ENCODE measurements at regions not wholly inside any gene's neighbourhood (a gene's known extent, or its start where the extent isn't known, plus 50 kb on each side); places are given as distances from the start of the nearest gene placed in this dataset.

DNA sequence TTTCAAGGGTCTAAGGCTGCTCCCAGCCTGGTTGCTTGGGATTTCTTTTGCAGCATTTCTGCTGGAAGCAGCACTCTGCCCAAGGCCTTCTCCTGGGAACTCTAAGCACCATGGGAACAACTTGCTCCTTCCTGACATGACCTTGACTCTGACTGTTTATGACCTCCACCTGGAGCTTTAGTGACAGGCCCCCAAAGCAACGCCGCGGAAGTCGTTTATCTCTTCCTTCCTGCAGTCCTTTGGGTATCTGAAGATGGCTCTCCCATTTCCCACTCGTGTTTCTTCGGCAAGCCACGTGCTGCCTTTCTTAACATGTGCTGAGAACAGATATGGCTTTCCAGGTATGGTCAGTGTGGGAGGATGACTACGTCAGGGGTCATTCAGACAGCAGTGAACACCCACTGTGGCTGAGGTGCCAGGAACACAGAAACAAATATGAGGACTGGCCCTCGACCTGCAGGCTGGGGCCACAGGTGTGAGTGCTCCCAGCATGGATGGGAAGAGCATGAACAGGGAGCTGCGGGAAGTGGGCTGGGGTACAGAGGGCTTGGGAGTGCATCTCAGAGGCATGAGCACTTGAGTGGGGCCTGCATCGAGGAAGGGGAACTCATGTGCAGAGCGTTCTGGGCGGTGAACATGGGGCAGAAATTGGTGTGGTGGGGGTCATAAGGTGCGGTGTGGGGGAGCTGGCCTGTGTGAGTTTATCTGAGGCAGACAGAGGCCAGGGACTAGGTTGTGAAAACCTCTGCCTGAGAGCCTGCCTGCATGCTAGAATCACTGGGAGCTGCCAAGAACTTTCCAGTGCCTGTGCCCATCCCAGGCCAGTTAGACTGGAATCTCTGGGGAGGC is 140.5 kb downstream of the TSN start:
- H3K9me3 ChIP-seq (ENCODE audit: control insufficient read depth in 2 of 2, insufficient read depth in 1 of 2, low read depth in 1 of 2, low read length in 1 of 2), result no peaks in the 10 kb centered on the region
- no peaks in the 10 kb centered on the region for H3K36me3 ChIP-seq (ENCODE audit: control insufficient read depth in 3 of 3, insufficient read depth in 2 of 3, low read depth in 1 of 3, low read length in 3 of 3)
- H3K4me1 ChIP-seq (ENCODE audit: control insufficient read depth in 3 of 3, insufficient read depth in 2 of 3, low read depth in 1 of 3, low read length in 2 of 3), result no peaks in the 10 kb centered on the region
- FAIRE-seq (no peak), DNase-seq (no peak)
- H3K27me3 ChIP-seq (ENCODE audit: control insufficient read depth in 3 of 3, insufficient read depth in 3 of 3, low read length in 3 of 3), result no peaks in the 10 kb centered on the region
- no peak overlapping the region for H3K4me3 ChIP-seq (ENCODE audit: low read depth in 1 of 3, low read length in 3 of 3)
- 73 to 80% (median 78%) methylated on average over 14 of the region's 14 CpGs for whole genome bisulfite sequencing, 3 donors
- H3K27ac ChIP-seq (ENCODE audit: low read depth in 1 of 3, low read length in 2 of 3), result no peak overlapping the region

DNA sequence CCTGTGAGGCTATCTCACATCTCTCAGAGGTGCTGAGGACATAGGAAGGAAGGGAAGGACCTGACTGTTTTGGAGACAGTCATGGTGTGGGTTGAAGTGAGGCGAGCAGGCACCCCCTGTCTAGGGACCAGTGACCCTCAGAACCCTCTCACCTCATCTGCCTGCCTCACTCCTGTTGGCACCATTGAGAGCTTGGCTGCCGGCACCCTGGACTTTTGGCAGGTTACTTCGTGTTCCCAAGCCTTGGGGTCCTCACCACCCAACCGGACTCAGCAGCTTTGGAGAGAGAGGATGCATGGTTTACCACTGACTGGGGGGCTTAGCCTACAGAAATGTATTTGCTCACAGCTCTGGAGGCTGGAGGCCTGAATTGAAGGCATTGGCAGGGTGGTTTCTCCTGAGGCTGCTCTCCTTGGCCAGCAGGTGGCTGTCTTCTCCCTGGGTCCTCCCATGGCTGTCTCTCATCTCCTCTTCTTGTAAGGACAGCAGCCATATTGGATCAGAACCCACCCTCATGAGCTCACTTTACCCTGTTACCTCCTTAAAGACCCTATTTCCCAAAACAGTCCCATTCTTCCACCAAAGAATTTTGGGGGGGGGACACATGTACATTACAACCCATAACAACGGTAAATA is 142.0 kb downstream of the TSN start:
- Histone ChIP-seq H3K9me3 (ENCODE audit: control insufficient read depth in 2 of 2, insufficient read depth in 1 of 2, low read depth in 1 of 2, low read length in 1 of 2) (no peaks in the 10 kb centered on the region), H3K4me1 (ENCODE audit: control insufficient read depth in 3 of 3, insufficient read depth in 2 of 3, low read depth in 1 of 3, low read length in 2 of 3) (no peaks in the 10 kb centered on the region), H3K27me3 (ENCODE audit: control insufficient read depth in 3 of 3, insufficient read depth in 3 of 3, low read length in 3 of 3) (no peaks in the 10 kb centered on the region), H3K27ac (ENCODE audit: low read depth in 1 of 3, low read length in 2 of 3) (no peak overlapping the region), H3K36me3 (ENCODE audit: control insufficient read depth in 3 of 3, insufficient read depth in 2 of 3, low read depth in 1 of 3, low read length in 3 of 3) (no peaks in the 10 kb centered on the region), H3K4me3 (ENCODE audit: low read depth in 1 of 3, low read length in 3 of 3) (no peak overlapping the region)
- WGBS, 3 donors, result 80 to 88% (median 87%) methylated on average over 5 of the region's 5 CpGs
- peak; percentile 35 to 41 for DNase-seq
- no peak for FAIRE-seq

DNA sequence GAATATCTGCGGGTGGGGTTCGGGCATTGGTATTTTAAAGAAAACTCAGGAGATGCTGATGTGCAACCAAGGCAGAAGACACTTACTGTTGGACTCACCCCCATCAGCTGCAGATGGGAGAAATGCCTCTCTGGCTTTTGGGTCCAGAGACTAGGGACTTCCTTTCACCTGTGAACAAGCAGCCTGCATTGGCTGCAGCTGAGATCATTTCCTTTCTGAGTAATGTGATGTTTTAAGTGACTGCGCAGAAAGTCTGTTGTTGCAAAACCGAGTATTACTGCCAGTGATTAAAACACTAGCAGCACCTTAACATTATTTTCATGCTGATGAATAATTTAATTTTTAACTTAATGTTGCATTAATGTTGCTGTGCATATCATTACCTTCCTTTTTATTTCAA is 143.0 kb downstream of the TSN start:
- no peaks in the 10 kb centered on the region for H3K9me3 ChIP-seq (ENCODE audit: control insufficient read depth in 2 of 2, insufficient read depth in 1 of 2, low read depth in 1 of 2, low read length in 1 of 2)
- WGBS, 3 donors, result 76 to 84% (median 80%) methylated on average over 4 of the region's 4 CpGs
- H3K27ac ChIP-seq (ENCODE audit: low read depth in 1 of 3, low read length in 2 of 3), result no peak overlapping the region
- H3K27me3 ChIP-seq (ENCODE audit: control insufficient read depth in 3 of 3, insufficient read depth in 3 of 3, low read length in 3 of 3), result no peaks in the 10 kb centered on the region
- H3K4me3 ChIP-seq (ENCODE audit: low read depth in 1 of 3, low read length in 3 of 3), result no peak overlapping the region
- no peaks in the 10 kb centered on the region for H3K4me1 ChIP-seq (ENCODE audit: control insufficient read depth in 3 of 3, insufficient read depth in 2 of 3, low read depth in 1 of 3, low read length in 2 of 3)
- DNase-seq (no peak), FAIRE-seq (no peak)
- no peaks in the 10 kb centered on the region for H3K36me3 ChIP-seq (ENCODE audit: control insufficient read depth in 3 of 3, insufficient read depth in 2 of 3, low read depth in 1 of 3, low read length in 3 of 3)

DNA sequence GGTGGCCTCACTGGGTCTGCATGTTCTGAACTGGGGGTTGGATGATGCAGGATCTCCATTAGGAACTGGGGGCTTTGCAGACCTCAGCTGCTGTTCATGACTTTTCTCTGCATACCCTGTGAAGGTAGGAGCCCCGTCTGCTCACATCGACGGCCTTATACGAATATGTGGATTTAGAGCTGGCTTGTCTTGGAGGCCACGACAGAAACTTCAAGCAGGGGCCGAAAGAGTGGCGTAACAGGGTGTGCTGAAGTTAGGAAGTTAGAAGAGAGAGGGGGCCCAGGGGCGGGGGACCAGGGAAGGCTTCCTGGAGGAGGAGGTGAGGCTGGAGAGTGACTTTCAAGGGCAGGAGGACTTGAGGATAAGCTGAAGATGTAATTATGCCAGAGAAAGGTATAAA is 144.9 kb downstream of the TSN start:
- no peaks in the 10 kb centered on the region for H3K4me1 ChIP-seq (ENCODE audit: control insufficient read depth in 3 of 3, insufficient read depth in 2 of 3, low read depth in 1 of 3, low read length in 2 of 3)
- 86 to 91% (median 88%) methylated on average over 8 of the region's 8 CpGs for WGBS, 3 donors
- H3K4me3 ChIP-seq (ENCODE audit: low read depth in 1 of 3, low read length in 3 of 3), result no peak overlapping the region
- DNase-seq (no peak), FAIRE-seq (no peak)
- no peaks in the 10 kb centered on the region for H3K9me3 ChIP-seq (ENCODE audit: control insufficient read depth in 2 of 2, insufficient read depth in 1 of 2, low read depth in 1 of 2, low read length in 1 of 2)
- H3K27ac ChIP-seq (ENCODE audit: low read depth in 1 of 3, low read length in 2 of 3), result no peak overlapping the region
- H3K36me3 ChIP-seq (ENCODE audit: control insufficient read depth in 3 of 3, insufficient read depth in 2 of 3, low read depth in 1 of 3, low read length in 3 of 3), result no peaks in the 10 kb centered on the region
- no peaks in the 10 kb centered on the region for H3K27me3 ChIP-seq (ENCODE audit: control insufficient read depth in 3 of 3, insufficient read depth in 3 of 3, low read length in 3 of 3)

DNA sequence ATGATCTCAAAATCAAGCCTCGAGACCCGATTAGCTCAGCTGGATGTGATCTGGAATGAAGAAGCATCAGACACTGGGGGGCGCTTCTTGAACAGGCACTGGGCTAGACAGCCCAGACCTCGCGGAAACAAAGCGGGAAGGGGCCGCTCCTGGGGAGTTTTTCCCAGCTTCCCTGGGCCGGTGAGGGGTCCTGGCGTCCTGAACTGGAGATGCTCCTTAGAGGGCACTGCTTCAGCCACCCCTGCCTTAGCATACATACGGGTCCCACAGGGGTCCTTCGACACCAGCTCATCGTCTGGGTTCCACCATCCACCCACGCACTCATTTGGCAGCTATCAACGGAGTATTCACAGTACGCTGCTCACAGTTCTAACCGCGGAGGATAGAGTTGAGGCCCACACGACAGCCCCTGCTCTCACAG is 146.7 kb downstream of the TSN start:
- Histone ChIP-seq H3K4me1 (ENCODE audit: control insufficient read depth in 3 of 3, insufficient read depth in 2 of 3, low read depth in 1 of 3, low read length in 2 of 3) (no peaks in the 10 kb centered on the region), H3K9me3 (ENCODE audit: control insufficient read depth in 2 of 2, insufficient read depth in 1 of 2, low read depth in 1 of 2, low read length in 1 of 2) (no peaks in the 10 kb centered on the region), H3K4me3 (ENCODE audit: low read depth in 1 of 3, low read length in 3 of 3) (no peak overlapping the region), H3K27ac (ENCODE audit: low read depth in 1 of 3, low read length in 2 of 3) (no peak overlapping the region), H3K36me3 (ENCODE audit: control insufficient read depth in 3 of 3, insufficient read depth in 2 of 3, low read depth in 1 of 3, low read length in 3 of 3) (no peaks in the 10 kb centered on the region), H3K27me3 (ENCODE audit: control insufficient read depth in 3 of 3, insufficient read depth in 3 of 3, low read length in 3 of 3) (no peaks in the 10 kb centered on the region)
- 80 to 89% (median 85%) methylated on average over 18 of the region's 18 CpGs for WGBS, 3 donors
- DNase-seq, result no peak
- FAIRE-seq, result no peak

DNA sequence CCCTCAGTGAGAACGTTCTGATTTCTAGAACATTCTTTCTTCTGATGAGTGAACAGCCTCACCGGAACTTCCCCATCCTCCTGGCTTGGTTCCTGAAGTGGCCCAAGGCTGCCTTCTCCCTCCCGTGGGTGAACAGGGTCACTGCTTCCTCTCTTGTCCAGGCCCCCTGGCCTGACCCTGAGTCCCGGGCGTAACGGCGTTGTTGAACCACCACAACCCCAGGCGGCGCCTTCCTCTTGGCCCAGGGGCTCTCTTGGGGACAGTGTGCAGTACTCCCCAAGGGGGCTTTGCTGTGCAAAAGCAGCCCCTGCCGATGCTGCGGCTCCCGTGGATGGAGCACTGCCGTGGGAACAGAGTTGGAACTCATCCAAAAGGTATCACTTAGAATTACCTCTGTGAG is 147.2 kb downstream of the TSN start:
- no peak for DNase-seq
- no peaks in the 10 kb centered on the region for H3K4me1 ChIP-seq (ENCODE audit: control insufficient read depth in 3 of 3, insufficient read depth in 2 of 3, low read depth in 1 of 3, low read length in 2 of 3)
- WGBS, 3 donors, result 71 to 73% (median 71%) methylated on average over 13 of the region's 13 CpGs
- H3K27me3 ChIP-seq (ENCODE audit: control insufficient read depth in 3 of 3, insufficient read depth in 3 of 3, low read length in 3 of 3), result no peaks in the 10 kb centered on the region
- H3K9me3 ChIP-seq (ENCODE audit: control insufficient read depth in 2 of 2, insufficient read depth in 1 of 2, low read depth in 1 of 2, low read length in 1 of 2), result no peaks in the 10 kb centered on the region
- FAIRE-seq, result no peak
- H3K4me3 ChIP-seq (ENCODE audit: low read depth in 1 of 3, low read length in 3 of 3), result no peak overlapping the region
- H3K27ac ChIP-seq (ENCODE audit: low read depth in 1 of 3, low read length in 2 of 3), result no peak overlapping the region
- no peaks in the 10 kb centered on the region for H3K36me3 ChIP-seq (ENCODE audit: control insufficient read depth in 3 of 3, insufficient read depth in 2 of 3, low read depth in 1 of 3, low read length in 3 of 3)

DNA sequence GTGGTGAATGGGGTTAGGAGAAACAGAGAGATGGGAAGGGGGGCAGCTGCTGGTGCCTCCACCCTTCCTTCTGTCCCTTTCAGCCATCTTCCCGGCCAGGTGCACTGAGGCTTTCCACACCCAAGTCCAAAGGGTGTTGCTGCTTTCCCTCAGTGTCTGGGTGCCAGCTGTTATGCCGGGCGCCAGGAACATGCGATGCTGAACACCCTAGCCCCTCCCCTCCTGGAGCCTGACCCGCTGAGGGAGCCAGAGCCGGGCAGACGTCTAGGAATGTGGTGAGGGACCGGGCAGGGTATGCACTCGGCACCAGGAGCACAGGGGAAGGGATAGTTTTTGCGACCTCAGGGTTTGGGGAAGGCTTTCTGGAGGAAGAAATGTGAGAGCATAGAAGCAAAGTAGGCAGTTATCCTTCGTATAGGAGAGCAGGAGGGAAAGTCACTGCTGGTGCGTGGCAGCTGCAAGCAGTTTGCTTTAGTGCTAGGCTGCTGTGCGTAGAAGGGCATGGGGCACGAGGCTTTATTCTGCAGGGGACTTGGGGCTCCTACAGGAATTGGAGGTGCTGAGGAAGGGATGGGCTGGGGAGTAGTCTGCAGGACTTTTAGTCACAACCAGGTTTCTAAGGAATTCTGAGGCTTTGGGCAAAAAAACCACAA is 147.7 kb downstream of the TSN start:
- no peak for FAIRE-seq
- Histone ChIP-seq H3K4me1 (ENCODE audit: control insufficient read depth in 3 of 3, insufficient read depth in 2 of 3, low read depth in 1 of 3, low read length in 2 of 3) (no peaks in the 10 kb centered on the region), H3K4me3 (ENCODE audit: low read depth in 1 of 3, low read length in 3 of 3) (no peak overlapping the region), H3K27me3 (ENCODE audit: control insufficient read depth in 3 of 3, insufficient read depth in 3 of 3, low read length in 3 of 3) (no peaks in the 10 kb centered on the region), H3K27ac (ENCODE audit: low read depth in 1 of 3, low read length in 2 of 3) (no peak overlapping the region), H3K9me3 (ENCODE audit: control insufficient read depth in 2 of 2, insufficient read depth in 1 of 2, low read depth in 1 of 2, low read length in 1 of 2) (no peaks in the 10 kb centered on the region), H3K36me3 (ENCODE audit: control insufficient read depth in 3 of 3, insufficient read depth in 2 of 3, low read depth in 1 of 3, low read length in 3 of 3) (no peaks in the 10 kb centered on the region)
- WGBS, 3 donors, result 9 to 48% (median 39%) methylated on average over 14 of the region's 14 CpGs
- peak; percentile 65 to 84 for DNase-seq

GRCh38 chr2:121904656-121905055 is 149.2 kb downstream of the TSN start:
- no peaks in the 10 kb centered on the region for H3K27me3 ChIP-seq (ENCODE audit: control insufficient read depth in 3 of 3, insufficient read depth in 3 of 3, low read length in 3 of 3)
- H3K4me3 ChIP-seq (ENCODE audit: low read depth in 1 of 3, low read length in 3 of 3), result no peak overlapping the region
- WGBS, 3 donors, result 74 to 84% (median 81%) methylated on average over 2 of the region's 2 CpGs
- no peak for FAIRE-seq
- no peaks in the 10 kb centered on the region for H3K9me3 ChIP-seq (ENCODE audit: control insufficient read depth in 2 of 2, insufficient read depth in 1 of 2, low read depth in 1 of 2, low read length in 1 of 2)
- H3K36me3 ChIP-seq (ENCODE audit: control insufficient read depth in 3 of 3, insufficient read depth in 2 of 3, low read depth in 1 of 3, low read length in 3 of 3), result no peaks in the 10 kb centered on the region
- DNase-seq, result no peak
- no peak overlapping the region for H3K27ac ChIP-seq (ENCODE audit: low read depth in 1 of 3, low read length in 2 of 3)
- H3K4me1 ChIP-seq (ENCODE audit: control insufficient read depth in 3 of 3, insufficient read depth in 2 of 3, low read depth in 1 of 3, low read length in 2 of 3), result no peaks in the 10 kb centered on the region
